ENCODE measurements at regions not wholly inside any gene's neighbourhood (a gene's known extent, or its start where the extent isn't known, plus 50 kb on each side); places are given as distances from the start of the nearest gene placed in this dataset.

GRCh38 chr13:65064967-65065366, 2165.2 kb downstream of the PCDH9 start:
- no peaks in the 10 kb centered on the region for H3K79me2 ChIP-seq (replicated peaks; ENCODE audit: insufficient read depth)
- no peaks in the 10 kb centered on the region for H4K20me1 ChIP-seq (replicated peaks; ENCODE audit: insufficient read depth)
- no peak overlapping the region for H3K4me3 ChIP-seq
- no peaks in the 10 kb centered on the region for H3K9me3 Mint-ChIP-seq
- no peaks in the 10 kb centered on the region for H3K9me2 ChIP-seq (ENCODE audit: insufficient read depth)
- H2AFZ ChIP-seq = no peak overlapping the region
- no peak overlapping the region for H3K4me2 ChIP-seq
- H3K27me3 Mint-ChIP-seq (ENCODE audit: insufficient read depth, low read depth, poor library complexity) = no peaks in the 10 kb centered on the region
- TF ChIP-seq POLR2AphosphoS5 (IDR thresholded peaks at IDR 0.05; ENCODE audit: low read depth) (no peak), ZNF331 (CRISPR knock-in tag; IDR thresholded peaks at IDR 0.05; ENCODE audit: low read depth) (no peak), ZNF114 (CRISPR knock-in tag; IDR thresholded peaks at IDR 0.05) (no peak), CTCF (conservative IDR thresholded peaks at IDR 0.05; ENCODE audit: low read depth in 2 of 2) (no peak), EZH2phosphoT487 (IDR thresholded peaks at IDR 0.05; ENCODE audit: unreplicated experiment) (no peak), JUNB (IDR thresholded peaks at IDR 0.05; ENCODE audit: unreplicated experiment) (no peak), NANOG (IDR thresholded peaks at IDR 0.05; ENCODE audit: borderline replicate concordance) (no peak), CREB1 (CRISPR knock-in tag; IDR thresholded peaks at IDR 0.05; ENCODE audit: low read depth) (no peak), STAT1 (IDR thresholded peaks at IDR 0.05; ENCODE audit: unreplicated experiment) (no peak)
- TF ChIP-seq, protein P1, sequence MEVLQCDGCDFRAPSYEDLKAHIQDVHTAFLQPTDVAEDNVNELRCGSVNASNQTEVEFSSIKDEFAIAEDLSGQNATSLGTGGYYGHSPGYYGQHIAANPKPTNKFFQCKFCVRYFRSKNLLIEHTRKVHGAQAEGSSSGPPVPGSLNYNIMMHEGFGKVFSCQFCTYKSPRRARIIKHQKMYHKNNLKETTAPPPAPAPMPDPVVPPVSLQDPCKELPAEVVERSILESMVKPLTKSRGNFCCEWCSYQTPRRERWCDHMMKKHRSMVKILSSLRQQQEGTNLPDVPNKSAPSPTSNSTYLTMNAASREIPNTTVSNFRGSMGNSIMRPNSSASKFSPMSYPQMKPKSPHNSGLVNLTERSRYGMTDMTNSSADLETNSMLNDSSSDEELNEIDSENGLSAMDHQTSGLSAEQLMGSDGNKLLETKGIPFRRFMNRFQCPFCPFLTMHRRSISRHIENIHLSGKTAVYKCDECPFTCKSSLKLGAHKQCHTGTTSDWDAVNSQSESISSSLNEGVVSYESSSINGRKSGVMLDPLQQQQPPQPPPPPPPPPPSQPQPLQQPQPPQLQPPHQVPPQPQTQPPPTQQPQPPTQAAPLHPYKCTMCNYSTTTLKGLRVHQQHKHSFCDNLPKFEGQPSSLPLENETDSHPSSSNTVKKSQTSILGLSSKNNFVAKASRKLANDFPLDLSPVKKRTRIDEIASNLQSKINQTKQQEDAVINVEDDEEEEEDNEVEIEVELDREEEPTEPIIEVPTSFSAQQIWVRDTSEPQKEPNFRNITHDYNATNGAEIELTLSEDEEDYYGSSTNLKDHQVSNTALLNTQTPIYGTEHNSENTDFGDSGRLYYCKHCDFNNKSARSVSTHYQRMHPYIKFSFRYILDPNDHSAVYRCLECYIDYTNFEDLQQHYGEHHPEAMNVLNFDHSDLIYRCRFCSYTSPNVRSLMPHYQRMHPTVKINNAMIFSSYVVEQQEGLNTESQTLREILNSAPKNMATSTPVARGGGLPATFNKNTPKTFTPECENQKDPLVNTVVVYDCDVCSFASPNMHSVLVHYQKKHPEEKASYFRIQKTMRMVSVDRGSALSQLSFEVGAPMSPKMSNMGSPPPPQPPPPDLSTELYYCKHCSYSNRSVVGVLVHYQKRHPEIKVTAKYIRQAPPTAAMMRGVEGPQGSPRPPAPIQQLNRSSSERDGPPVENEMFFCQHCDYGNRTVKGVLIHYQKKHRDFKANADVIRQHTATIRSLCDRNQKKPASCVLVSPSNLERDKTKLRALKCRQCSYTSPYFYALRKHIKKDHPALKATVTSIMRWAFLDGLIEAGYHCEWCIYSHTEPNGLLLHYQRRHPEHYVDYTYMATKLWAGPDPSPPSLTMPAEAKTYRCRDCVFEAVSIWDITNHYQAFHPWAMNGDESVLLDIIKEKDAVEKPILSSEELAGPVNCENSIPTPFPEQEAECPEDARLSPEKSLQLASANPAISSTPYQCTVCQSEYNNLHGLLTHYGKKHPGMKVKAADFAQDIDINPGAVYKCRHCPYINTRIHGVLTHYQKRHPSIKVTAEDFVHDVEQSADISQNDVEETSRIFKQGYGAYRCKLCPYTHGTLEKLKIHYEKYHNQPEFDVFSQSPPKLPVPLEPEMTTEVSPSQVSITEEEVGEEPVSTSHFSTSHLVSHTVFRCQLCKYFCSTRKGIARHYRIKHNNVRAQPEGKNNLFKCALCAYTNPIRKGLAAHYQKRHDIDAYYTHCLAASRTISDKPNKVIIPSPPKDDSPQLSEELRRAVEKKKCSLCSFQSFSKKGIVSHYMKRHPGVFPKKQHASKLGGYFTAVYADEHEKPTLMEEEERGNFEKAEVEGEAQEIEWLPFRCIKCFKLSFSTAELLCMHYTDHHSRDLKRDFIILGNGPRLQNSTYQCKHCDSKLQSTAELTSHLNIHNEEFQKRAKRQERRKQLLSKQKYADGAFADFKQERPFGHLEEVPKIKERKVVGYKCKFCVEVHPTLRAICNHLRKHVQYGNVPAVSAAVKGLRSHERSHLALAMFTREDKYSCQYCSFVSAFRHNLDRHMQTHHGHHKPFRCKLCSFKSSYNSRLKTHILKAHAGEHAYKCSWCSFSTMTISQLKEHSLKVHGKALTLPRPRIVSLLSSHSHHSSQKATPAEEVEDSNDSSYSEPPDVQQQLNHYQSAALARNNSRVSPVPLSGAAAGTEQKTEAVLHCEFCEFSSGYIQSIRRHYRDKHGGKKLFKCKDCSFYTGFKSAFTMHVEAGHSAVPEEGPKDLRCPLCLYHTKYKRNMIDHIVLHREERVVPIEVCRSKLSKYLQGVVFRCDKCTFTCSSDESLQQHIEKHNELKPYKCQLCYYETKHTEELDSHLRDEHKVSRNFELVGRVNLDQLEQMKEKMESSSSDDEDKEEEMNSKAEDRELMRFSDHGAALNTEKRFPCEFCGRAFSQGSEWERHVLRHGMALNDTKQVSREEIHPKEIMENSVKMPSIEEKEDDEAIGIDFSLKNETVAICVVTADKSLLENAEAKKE (CRISPR knock-in tag; IDR thresholded peaks at IDR 0.05) = no peak
- TF ChIP-seq, protein P2, sequence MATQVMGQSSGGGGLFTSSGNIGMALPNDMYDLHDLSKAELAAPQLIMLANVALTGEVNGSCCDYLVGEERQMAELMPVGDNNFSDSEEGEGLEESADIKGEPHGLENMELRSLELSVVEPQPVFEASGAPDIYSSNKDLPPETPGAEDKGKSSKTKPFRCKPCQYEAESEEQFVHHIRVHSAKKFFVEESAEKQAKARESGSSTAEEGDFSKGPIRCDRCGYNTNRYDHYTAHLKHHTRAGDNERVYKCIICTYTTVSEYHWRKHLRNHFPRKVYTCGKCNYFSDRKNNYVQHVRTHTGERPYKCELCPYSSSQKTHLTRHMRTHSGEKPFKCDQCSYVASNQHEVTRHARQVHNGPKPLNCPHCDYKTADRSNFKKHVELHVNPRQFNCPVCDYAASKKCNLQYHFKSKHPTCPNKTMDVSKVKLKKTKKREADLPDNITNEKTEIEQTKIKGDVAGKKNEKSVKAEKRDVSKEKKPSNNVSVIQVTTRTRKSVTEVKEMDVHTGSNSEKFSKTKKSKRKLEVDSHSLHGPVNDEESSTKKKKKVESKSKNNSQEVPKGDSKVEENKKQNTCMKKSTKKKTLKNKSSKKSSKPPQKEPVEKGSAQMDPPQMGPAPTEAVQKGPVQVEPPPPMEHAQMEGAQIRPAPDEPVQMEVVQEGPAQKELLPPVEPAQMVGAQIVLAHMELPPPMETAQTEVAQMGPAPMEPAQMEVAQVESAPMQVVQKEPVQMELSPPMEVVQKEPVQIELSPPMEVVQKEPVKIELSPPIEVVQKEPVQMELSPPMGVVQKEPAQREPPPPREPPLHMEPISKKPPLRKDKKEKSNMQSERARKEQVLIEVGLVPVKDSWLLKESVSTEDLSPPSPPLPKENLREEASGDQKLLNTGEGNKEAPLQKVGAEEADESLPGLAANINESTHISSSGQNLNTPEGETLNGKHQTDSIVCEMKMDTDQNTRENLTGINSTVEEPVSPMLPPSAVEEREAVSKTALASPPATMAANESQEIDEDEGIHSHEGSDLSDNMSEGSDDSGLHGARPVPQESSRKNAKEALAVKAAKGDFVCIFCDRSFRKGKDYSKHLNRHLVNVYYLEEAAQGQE (IDR thresholded peaks at IDR 0.05; ENCODE audit: unreplicated experiment) = no peak
- TF ChIP-seq, protein P3, sequence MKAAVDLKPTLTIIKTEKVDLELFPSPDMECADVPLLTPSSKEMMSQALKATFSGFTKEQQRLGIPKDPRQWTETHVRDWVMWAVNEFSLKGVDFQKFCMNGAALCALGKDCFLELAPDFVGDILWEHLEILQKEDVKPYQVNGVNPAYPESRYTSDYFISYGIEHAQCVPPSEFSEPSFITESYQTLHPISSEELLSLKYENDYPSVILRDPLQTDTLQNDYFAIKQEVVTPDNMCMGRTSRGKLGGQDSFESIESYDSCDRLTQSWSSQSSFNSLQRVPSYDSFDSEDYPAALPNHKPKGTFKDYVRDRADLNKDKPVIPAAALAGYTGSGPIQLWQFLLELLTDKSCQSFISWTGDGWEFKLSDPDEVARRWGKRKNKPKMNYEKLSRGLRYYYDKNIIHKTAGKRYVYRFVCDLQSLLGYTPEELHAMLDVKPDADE (IDR thresholded peaks at IDR 0.05) = no peak
- no peak overlapping the region for H3K4me3 Mint-ChIP-seq
- no peak overlapping the region for H3K27ac Mint-ChIP-seq
- ATAC-seq (no peak), DNase-seq (ENCODE audit: low spot score) (no peak)
- no peaks in the 10 kb centered on the region for H3F3A ChIP-seq (replicated peaks; ENCODE audit: low read depth)
- no peaks in the 10 kb centered on the region for H3K4me1 ChIP-seq (ENCODE audit: insufficient read depth)
- no peaks in the 10 kb centered on the region for H3K36me3 Mint-ChIP-seq (ENCODE audit: low read depth)
- H3K27me3 ChIP-seq (ENCODE audit: insufficient read depth) = no peaks in the 10 kb centered on the region
- H3K27ac ChIP-seq (ENCODE audit: low read depth) = no peak overlapping the region
- H3K4me1 Mint-ChIP-seq = no peaks in the 10 kb centered on the region
- no peaks in the 10 kb centered on the region for H3K36me3 ChIP-seq (ENCODE audit: insufficient read depth)

Data from GM23338 (cell line).